Testis (tissue), 2 donors: ENCODE measurements at regions not wholly inside any gene's neighbourhood (a gene's known extent, or its start where the extent isn't known, plus 50 kb on each side); places are given as distances from the start of the nearest gene placed in this dataset.

Experiments used
- POLR2A ChIP-seq: fragments of 450-650 bp; IDR thresholded peaks from one replicate; pipeline ENCODE4 v1.6.1; 2017; ENCODE audit warnings: antibody characterized with exemption, mild to moderate bottlenecking, moderate library complexity
- TF ChIP-seq, protein P1 (sequence below), 3 experiments: fragments of 450-650 bp in 2 of 3; fragments of 200-600 bp in 1 of 3; sonication (generic) in 1 of 3; IDR thresholded peaks; one replicate each; pipeline ENCODE4 v1.5.1; 2016 to 2019; ENCODE audit warnings: antibody characterized with exemption in 3 of 3, mild to moderate bottlenecking in 2 of 3, moderate library complexity in 1 of 3

DNA sequence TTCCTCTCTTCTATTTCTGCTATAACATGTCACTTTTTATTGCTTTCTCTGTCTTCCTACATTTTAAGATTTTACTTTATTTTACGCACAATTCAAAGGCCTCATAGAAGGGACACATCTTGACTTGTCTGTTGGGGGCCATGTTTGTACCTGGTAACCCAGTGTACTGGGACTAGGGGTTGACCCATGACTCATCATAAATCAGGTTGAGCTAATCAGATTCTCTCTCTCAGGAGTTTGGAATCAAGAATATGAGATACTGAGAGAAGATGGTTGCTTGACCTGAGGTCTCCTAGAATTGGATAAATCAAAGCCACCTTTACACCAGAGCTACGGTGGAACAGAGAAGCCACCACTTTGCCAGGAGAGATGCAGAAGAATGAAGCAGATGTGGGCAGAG is 153.0 kb downstream of the UXS1 start:
- TF ChIP-seq, protein P1, sequence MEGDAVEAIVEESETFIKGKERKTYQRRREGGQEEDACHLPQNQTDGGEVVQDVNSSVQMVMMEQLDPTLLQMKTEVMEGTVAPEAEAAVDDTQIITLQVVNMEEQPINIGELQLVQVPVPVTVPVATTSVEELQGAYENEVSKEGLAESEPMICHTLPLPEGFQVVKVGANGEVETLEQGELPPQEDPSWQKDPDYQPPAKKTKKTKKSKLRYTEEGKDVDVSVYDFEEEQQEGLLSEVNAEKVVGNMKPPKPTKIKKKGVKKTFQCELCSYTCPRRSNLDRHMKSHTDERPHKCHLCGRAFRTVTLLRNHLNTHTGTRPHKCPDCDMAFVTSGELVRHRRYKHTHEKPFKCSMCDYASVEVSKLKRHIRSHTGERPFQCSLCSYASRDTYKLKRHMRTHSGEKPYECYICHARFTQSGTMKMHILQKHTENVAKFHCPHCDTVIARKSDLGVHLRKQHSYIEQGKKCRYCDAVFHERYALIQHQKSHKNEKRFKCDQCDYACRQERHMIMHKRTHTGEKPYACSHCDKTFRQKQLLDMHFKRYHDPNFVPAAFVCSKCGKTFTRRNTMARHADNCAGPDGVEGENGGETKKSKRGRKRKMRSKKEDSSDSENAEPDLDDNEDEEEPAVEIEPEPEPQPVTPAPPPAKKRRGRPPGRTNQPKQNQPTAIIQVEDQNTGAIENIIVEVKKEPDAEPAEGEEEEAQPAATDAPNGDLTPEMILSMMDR (IDR thresholded peaks at IDR 0.05) = no peak
- TF ChIP-seq POLR2A = no peak
